Fibroblast of skin of left biceps (primary cell): ENCODE measurements at regions not wholly inside any gene's neighbourhood (a gene's known extent, or its start where the extent isn't known, plus 50 kb on each side); places are given as distances from the start of the nearest gene placed in this dataset.
"Not testable (repeated sequence)": the region's sequence is repeated elsewhere in the genome, so short reads cannot be mapped to it uniquely, and the experiment has no call there.

Experiments
- DNase-seq, 2 experiments: peaks; one replicate each; pipeline ENCODE4 v3.0.0-alpha.2; 2013; ENCODE audit warnings: low read depth in 2 of 2

- DNase-seq, result no peak
Measured at GRCh38 chr12:74254784-74255183, 282.9 kb upstream of the ATXN7L3B start.

GRCh38 chr12:74259199-74259598 lies 278.4 kb upstream of the ATXN7L3B start:
- DNase-seq, result no peak

GRCh38 chr12:74264692-74265091 lies 272.9 kb upstream of the ATXN7L3B start:
- no peak for DNase-seq

GRCh38 chr12:74269355-74269754 lies 268.3 kb upstream of the ATXN7L3B start:
- DNase-seq, result not testable (repeated sequence)

- no peak for DNase-seq
Measured at GRCh38 chr12:74280156-74280655, 257.4 kb upstream of the ATXN7L3B start.

- not testable (repeated sequence) for DNase-seq
Measured at GRCh38 chr12:74281401-74282180, 256.0 kb upstream of the ATXN7L3B start.

GRCh38 chr12:74283646-74284045 lies 254.0 kb upstream of the ATXN7L3B start:
- DNase-seq, result no peak

GRCh38 chr12:74285773-74286172 lies 251.9 kb upstream of the ATXN7L3B start:
- no peak for DNase-seq

- no peak for DNase-seq
Measured at GRCh38 chr12:74286254-74286653, 251.4 kb upstream of the ATXN7L3B start.

- DNase-seq, result no peak
Measured at GRCh38 chr12:74292351-74293194, 245.1 kb upstream of the ATXN7L3B start.

GRCh38 chr12:74293689-74294131 lies 243.9 kb upstream of the ATXN7L3B start:
- DNase-seq, result no peak

GRCh38 chr12:74317078-74317601 lies 220.5 kb upstream of the ATXN7L3B start:
- DNase-seq, result no peak

GRCh38 chr12:74317741-74318140 lies 219.9 kb upstream of the ATXN7L3B start:
- DNase-seq, result no peak

GRCh38 chr12:74319886-74320285 lies 217.7 kb upstream of the ATXN7L3B start:
- no peak for DNase-seq

- DNase-seq, result no peak
Measured at GRCh38 chr12:74321381-74321780, 216.3 kb upstream of the ATXN7L3B start.

- no peak for DNase-seq
Measured at GRCh38 chr12:74322792-74323191, 214.8 kb upstream of the ATXN7L3B start.

- DNase-seq, result no peak
Measured at GRCh38 chr12:74328623-74329022, 209.0 kb upstream of the ATXN7L3B start.

GRCh38 chr12:74334780-74335179 lies 202.9 kb upstream of the ATXN7L3B start:
- DNase-seq, result no peak

GRCh38 chr12:74337951-74338350 lies 199.7 kb upstream of the ATXN7L3B start:
- DNase-seq, result peak; percentile 4 to 6

GRCh38 chr12:74339211-74339610 lies 198.4 kb upstream of the ATXN7L3B start:
- DNase-seq, result no peak

- DNase-seq, result peak; percentile 20 to 24
Measured at GRCh38 chr12:74349925-74350324, 187.7 kb upstream of the ATXN7L3B start.
